NCI-H1436 (cell line): ENCODE measurements at regions not wholly inside any gene's neighbourhood (a gene's known extent, or its start where the extent isn't known, plus 50 kb on each side); places are given as distances from the start of the nearest gene placed in this dataset.
A peak's percentile ranks its signal among the peaks of the same experiment; 100 is the strongest.

Experiments used
- DNase-seq: peaks from one replicate; lab custom pipeline; 2025; lab: John Stamatoyannopoulos, UW

DNA sequence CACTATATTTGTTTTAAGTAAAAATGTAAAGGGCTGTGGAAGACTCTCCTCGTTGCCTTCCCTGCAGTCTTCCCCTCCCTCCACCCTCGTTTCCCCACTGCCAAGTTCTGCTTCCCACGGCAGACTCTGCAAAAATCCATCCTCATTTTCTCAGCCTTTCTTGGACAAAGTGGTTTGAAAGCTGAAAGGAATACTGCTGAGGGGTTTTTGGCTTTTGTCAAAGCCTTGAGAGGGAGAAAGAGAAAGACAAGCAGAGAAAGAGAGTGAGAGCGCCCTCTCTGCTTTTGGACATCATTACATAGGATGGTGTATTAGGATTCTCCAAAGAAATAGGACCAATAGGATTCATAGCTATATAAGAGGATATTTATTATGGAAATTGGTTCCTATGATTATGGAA is 455.9 kb upstream of the SOX11 start:
- no peak for DNase-seq

DNA sequence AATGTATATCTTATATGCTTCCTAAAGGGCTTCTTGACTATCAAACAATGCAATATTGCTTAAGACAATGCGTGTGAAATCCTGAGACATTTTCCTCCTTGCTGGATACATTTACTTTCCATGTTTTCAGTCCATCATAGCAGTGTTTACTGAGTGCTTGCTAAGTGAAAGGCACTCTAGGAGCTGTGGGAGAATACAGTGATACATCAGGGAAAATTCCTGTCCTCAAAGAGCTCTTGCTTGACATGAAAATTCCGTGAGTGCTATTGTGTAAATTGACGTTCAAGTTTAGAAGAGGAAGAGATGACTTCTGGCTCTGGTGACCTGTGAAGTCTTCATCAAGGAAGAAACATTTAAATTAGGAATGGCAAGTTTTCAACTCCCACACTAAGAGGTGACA is 449.4 kb upstream of the SOX11 start:
- DNase-seq: no peak

DNA sequence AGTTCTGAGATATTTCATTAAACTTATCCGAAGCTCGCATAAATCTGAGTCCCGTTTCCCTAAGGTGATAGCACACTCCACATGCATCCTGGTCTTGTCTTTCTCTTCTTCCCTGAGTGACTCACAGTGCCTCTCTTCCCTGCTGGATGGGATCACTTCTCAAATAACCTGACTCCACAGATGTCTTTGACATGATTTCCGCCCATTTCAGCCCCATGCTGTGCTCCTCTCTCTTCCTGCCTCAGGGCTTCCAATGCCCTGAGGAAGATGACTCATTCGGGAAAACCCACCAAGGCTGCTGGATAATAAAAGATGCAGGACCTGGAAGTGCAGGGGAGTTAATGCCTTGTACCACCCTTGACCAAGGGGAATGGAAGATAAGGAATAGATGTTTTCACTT is 441.7 kb upstream of the SOX11 start:
- DNase-seq: no peak

DNA sequence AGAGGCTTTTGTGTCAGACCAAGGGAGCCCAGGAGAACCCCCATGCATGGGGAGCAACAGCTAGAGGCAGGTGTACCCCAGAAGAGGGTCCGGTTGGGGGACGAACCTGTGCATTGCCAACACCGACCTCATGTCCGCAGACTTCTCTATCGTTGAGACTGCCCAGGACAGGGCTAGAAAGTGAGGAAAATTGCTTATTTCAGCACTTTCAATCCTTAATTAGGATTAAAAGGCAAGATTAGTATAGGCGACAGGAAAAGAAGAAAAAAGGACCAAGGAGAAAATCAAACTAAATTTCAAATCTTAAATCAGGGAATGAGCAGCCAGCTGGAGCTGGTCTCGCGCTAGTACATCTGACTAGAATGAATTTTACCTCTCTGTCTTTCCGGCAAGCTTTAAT is 438.9 kb upstream of the SOX11 start:
- no peak for DNase-seq

DNA sequence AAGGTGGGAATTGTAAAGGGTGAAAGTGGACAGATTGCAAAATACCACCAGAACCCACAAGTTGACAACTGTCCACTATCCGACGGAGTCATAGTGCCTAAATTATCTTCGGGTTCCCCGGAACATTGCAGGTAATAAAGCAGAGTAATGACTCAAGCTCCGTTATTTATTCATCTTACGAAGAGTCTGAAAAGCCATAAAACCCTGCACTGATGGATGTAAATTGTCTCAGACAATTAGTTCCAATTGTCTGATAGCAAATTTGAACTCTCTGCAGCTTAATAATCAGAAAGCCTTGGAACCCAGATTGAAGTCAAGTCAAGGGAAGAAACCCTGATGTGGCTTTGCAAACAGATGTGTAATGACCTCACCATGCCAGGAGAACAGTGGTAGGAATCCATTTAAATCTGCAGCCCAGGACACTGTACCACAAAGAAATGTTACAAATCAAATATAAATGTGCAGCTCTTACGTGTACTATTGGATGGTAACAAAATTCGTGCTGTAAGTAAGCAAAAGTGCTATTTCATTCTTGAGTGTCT is 437.3 kb upstream of the SOX11 start:
- DNase-seq: no peak

DNA sequence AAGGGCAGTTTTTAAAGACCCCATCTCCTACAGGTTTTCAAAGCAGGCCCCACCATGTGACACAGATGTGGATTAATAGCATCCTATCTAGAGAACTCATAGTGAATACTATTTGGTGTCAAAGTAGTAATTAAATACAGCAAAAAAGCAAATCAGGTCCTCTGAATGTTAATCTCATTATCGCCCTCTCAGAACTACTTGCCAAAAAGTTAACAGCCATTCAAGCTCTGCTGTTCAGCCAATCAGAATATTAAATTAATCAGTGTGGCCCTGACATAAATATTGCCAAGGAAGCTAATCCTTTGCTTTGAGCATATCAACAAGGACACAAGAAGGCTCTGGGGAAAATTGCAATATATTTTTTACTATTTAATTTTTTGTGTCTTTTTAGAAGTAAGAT is 428.9 kb upstream of the SOX11 start:
- no peak for DNase-seq

DNA sequence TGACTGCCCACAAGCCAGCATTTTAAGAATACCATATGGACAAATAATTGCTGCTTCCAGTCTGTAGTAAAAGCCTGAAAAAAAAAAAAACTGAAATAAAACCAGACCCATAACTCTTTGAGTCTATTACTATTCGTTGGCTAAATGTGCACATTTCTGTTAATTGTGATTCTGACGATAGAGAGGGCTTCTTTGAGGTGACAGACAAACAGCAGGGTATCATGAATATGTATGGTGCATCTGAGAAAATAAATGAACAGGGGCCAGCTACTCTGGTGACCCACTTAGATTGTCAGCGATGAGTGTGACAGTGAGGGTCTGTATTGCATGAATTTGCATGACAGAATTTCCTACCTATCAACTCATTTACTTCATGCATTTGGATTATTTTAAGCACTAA is 427.8 kb upstream of the SOX11 start:
- no peak for DNase-seq

DNA sequence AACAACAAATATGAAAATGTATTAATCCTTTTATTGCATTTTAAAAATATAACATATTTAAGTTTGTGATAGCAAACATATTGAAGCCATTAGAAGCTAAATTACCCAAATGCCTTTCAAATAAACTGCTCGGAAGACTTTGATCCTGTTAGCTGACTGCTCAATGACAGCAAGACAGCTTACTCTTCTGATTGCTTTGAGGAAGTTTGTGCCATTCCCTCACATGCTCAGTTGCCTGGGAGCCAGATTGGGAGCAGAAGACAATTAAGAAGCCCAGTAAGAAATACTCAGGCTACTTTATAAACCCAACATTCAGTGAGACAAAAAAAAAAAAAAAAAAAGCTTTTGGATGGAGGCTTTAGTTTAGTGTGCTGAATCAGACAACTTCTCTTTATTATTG is 407.1 kb upstream of the SOX11 start:
- DNase-seq: no peak

DNA sequence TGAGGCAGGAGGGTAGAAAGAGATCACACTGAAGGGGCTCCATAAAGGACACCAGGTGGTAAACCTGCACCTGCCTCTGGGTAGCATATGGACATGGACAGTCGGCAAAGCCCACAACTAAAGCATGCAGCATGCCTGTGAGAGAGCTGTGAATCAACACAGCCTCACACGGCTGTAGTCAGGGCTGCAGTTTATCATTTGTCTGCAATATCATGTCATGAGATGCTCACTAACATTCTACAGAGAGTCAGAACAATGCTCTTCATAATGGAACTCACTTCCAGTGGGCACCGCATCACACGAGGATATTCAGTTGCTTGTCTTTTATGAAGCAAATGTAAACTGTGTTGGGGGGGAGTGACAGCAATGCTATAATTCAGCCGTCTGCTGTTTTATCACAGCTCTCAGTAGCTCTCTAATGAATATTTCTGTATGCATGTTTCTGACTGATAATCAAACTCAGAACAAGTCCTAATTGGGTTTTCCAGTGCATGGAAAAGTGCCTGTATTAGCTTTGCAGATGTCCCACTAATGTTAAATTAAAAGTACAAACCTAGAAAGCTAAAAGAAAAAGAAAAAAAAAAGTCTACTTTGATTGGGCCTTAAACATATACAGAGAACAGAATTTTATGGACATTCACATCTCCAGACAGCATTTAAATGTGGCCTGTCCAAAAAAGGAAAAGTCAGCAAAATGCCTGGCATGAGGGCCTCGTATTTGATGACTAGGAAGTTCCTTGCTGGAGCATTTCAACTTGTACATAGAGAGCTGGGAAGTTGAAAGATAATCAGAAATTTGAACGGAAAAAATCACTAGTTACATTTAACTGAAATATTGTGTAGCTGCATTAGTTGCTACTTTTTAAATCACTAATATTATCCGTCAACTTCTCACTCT is 406.1 kb upstream of the SOX11 start:
- DNase-seq: no peak

DNA sequence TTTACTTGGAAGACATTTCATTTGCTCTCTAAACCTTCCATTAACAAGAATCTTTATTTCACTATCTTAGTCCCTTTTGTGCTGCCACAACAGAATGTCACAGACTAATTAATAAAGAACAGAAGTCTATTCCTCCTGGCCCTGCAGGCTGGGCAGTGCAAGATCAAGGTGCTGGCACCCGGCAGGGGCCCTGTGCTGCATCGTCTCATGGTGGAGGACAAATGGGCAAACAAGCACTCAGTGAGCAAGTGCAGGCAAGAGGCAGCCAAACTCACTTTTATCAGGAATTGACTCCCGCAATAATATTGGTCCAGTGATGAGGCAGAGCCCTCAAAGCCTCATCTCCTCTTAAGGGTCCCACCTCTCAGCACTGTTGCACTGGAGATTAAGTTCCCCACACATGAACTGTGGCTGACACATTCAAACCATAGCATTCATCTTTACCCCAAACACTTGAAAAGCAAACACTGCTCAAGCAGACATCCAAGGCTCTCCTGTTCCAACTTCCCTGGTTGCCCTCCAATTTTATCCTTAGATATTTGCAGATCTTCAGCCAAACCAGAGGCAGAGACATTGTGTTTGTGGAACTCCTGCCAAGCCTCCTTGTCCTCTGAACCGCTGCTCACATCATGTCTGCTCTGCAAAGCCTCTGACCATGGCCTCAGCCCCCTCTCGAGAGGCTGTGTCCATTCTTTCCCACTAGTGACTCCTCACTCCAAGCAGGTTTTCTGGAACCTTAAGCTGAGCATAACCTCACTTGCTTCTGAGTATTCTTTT is 404.4 kb upstream of the SOX11 start:
- DNase-seq: no peak

DNA sequence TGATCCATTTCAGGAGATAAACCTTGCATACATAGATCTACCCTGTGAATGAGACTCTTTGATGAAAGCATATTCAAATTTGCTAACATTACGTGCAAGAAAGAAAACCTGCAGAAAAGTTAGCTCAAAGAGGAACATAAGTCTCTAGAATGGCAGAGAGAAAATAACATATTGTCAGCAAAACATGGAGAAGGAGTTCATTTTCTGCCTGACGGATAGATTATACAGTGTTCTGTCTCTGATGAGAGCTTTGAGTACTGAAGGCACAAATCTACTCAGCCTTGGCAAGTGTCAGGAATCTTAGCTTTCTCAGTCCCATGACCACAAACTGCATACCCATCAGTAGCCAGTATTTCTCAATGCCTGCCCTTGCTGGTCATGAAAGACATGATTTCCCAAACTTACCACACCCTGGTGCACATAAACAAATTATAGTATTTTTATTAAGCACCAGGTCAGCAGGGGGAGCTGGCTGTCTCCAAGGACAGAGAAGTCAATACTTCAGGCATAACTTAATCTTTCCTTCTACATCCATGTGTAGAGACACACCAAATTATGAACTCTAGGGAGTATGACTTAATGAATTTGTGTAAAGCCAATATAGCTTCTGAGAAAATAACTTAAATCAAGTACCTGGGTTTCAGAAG is 401.2 kb upstream of the SOX11 start:
- no peak for DNase-seq

DNA sequence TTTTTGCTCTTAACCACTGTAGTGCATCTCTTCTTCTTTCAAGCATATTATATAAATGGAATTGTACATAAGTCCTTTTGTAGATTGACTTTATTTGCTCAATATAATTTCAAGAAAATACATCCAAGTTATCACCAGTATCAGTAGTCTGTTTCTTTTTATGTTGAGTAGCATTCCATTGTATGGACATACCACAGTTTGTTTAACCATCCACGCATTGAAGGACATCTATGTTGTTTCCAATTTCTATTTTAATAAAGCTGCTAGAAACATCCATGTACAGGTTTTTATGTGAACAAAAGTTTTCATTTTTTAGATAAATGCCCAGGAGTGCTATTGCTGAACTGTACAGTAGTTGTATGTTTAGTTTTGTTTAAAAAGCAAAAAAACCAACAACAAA is 387.5 kb upstream of the SOX11 start:
- DNase-seq: no peak

DNA sequence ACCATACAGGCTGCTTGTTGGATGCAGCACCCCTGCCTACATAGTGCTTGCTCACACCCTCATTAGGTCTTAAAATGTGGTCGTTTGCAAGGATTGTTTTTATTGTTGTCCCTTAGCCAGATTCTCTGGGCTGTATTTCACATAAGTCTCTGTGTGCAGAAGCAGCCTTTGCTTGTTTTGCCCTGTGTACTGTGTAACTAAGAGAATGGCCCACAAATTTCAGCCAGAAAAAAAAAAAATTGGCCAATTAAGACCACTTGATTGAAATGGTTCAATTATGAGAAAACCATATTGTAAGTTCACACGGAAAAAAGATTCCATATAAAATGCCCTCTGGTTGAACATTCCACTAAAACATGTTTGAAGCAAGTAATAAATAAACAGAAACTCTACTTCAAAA is 377.1 kb upstream of the SOX11 start:
- DNase-seq: peak; percentile 49

DNA sequence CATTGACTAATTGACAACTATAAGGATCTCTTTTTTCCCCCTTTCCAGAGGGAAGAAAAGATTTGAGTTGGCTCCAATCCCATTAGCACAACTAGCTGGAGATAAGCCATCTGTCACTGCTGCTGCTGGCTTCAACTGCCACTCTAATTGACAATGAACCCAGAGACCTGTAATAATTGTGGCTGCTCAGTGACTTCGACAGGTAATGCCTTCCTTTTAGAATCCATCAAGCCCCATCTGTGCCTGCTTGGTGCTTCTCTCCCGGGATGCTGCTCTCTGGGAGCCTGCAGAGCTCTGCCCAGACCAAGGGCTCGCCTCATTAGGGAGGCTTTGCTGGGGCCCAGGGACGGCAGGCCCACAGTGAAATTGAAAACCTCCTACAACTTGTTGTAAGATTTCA is 376.7 kb upstream of the SOX11 start:
- peak; percentile 69 for DNase-seq

DNA sequence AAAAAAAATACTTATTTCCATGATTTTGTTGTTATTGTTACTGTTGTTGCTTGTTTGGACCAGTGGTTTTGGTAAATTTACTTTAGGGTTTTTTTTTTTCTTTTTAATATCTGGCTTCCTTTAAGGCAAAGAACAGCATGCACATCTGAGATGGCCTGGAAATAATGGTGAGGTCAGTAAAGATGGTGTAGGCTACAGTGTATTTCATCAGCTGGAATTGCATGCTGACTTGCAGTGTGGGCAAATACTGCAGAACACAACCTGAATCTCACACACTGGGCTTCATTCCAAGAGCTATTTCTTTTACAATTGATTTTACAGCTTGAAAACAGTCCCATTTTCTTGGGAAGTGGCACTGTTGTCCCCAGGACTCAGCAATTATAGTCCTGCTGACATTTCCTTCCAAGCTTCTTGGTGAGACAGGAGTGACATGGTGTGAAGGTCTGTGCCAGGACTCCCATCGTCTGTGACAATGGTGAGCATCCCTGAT is 376.1 kb upstream of the SOX11 start:
- DNase-seq: no peak

DNA sequence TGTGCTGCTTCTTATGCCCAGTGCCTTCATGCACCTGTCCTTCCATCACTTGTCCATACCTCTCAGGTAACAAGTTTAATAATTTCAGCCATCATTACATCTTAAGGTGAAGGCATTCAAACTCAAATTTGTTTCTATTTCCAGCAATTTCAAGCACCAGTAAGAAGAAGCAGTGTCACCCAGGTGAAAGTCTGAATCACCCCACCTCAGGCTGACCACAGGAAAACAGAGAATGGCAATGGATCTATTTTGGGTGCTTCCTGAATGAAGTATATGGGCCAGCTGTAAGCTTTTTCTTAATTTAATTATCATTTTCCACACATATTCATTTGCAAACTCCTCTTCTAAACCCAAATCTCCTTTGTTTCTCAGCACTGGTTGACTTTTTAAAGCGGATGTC is 372.7 kb upstream of the SOX11 start:
- no peak for DNase-seq

DNA sequence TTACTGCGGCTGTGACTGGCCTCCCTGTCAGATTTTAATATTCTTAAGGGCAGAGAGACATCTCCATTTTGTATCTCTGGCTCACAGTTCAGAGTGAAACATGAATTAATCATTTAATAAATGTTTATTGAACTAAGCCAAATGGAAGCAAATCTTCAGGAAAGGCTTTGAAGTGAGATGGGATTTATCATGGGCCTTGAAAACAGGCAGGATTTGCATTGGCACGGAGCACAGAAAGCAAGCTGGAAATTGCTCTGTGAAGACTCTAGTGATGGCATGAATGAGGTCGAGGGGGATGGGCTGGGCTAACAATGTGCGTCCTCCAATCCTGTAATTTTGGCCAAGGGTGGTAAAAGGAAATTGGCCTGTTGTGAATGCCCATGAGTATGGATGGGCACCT is 369.8 kb upstream of the SOX11 start:
- no peak for DNase-seq

DNA sequence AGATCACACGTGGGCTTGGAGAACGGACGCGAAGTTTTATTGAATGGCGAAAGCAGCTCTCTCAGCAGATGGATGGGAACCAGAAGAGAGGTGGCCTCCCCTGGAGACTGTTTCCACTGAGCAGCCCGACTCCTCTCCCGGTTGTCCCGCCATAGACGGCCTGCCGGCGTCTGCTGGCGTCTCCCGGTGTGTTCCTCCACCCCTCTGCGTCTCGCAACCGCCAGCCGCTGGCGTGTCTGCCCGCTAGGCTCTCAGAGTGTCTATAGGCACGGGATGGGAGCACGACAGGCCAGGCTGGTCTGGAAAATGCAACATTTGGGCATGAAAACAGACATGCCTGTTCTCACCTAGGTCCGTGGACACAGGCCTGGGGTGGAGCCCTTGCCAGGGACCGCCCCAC is 366.7 kb upstream of the SOX11 start:
- DNase-seq: no peak

DNA sequence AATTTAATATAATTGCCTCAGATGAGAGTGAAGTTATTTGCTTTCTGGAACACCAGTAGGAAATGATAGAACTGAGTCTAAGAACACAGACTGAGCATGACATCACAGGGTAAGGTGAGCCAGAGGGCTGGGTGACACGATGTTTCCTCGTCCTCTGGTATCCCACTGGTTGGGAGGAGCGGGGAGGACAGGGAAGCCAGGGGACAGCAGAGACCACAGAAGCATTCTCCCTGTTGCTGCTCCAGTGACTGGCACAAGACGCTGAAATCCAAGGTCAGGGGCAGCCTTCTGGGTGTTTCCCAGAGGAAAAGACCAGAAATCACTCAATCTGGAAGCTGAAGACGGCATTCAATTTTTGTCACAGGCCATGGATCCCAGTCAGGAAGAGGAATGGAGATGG is 363.4 kb upstream of the SOX11 start:
- no peak for DNase-seq

DNA sequence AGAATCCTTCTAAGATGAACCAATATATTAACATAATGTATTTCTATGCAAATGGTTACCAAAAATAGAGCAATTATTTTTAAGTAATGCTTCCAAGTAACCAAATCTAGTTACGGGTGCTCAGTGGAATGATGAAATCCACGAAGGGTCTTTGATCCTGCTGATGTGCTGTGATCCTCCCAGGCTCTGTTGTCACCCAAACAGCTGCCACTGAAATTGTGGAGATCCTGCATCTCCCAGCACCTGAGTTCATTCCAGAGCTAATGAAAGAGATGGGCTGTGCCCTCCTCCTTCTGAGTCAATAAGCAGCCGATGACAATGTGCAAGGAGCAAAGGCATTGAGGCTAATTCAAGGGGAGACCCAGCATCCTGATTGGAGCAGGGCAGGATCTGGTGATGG is 362.4 kb upstream of the SOX11 start:
- no peak for DNase-seq

DNA sequence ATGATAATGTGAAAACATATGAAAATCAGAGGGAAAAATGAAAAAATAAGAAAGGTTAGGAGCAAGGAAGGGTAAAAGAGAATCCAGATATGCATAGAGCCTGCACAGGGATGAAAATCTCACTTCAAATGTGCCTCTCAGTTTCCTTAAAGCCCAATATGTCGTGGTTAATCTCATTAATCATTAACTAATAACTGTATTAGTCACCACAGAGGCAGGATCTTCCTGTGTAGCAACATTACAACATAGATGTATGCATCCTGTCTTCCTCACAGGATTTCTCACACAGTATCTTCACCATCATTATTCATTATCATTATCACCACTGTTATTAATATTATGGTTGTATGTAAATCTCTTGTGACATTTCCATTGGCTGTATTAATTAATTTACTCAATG is 361.2 kb upstream of the SOX11 start:
- DNase-seq: no peak

DNA sequence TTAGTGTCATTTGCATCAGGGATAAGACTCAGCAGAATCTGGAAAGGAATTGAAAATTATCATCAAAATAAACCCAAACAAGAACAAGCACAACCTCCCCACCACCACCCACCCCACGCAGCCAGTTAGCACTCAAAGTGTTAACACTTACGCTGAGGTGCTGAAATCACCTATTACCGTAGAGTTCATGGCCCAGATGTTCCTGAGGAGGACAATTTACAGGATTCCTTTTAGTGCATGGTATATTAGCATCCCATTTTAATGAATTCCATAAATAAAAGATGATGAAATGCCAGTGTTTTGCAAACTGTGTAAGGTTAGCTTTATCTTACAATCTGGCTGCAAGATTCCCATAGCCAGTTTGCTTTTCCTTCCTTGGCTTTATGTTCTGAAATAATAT is 359.3 kb upstream of the SOX11 start:
- no peak for DNase-seq

DNA sequence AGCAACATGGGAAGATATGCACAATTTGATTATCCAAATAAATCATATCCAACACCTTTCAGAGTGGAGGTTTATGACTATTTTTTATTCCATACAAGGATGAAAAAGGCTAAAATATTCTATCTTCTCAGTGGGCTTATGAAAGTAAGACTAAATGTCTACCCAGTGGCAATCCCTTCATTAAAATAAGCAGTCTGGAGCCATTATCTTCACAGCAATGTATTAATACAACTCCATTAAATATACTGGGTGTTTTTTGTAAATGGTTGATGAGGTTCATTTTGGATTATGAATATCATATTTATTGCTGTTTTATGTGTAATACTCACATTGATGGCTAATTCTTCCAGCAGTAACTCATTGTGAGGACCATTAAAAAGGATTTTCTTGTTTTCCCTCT is 352.7 kb upstream of the SOX11 start:
- no peak for DNase-seq
